ENCODE measurements at regions not wholly inside any gene's neighbourhood (a gene's known extent, or its start where the extent isn't known, plus 50 kb on each side); places are given as distances from the start of the nearest gene placed in this dataset.
"Not testable (repeated sequence)": the region's sequence is repeated elsewhere in the genome, so short reads cannot be mapped to it uniquely, and the experiment has no call there.

- Histone ChIP-seq H3K9me1 (replicated peaks; ENCODE audit: control insufficient read depth, extremely low read depth, insufficient read depth, low read length) (no peaks in the 10 kb centered on the region), H3K27ac (ENCODE audit: insufficient read depth, low read depth, low read length) (no peak overlapping the region), H3K9me3 (replicated peaks; ENCODE audit: control insufficient read depth, insufficient read depth, low read length) (no peaks in the 10 kb centered on the region), H3K9ac (replicated peaks; ENCODE audit: extremely low read depth, insufficient read depth, low read length) (no peak overlapping the region), H3K27me3 (ENCODE audit: control insufficient read depth in 2 of 2, insufficient read depth in 2 of 2, low read length in 2 of 2) (no peaks in the 10 kb centered on the region), H3K4me1 (ENCODE audit: control insufficient read depth, extremely low read depth, insufficient read depth, low read length) (no peaks in the 10 kb centered on the region), H3K4me2 (ENCODE audit: insufficient read depth, low read length) (no peak overlapping the region), H4K20me1 (replicated peaks; ENCODE audit: control insufficient read depth, extremely low read depth, insufficient read depth, low read length) (no peaks in the 10 kb centered on the region), H3K79me2 (ENCODE audit: control insufficient read depth, insufficient read depth, low read length) (no peaks in the 10 kb centered on the region), H2AFZ (ENCODE audit: low read depth, low read length) (no peak overlapping the region), H3K4me3 (replicated peaks in 1 of 3; ENCODE audit: insufficient read depth in 1 of 3, low read depth in 1 of 3, low read length in 3 of 3) (no peak overlapping the region), H3K36me3 (ENCODE audit: control insufficient read depth in 2 of 2, extremely low read depth in 1 of 2, insufficient read depth in 2 of 2, low read length in 2 of 2) (no peaks in the 10 kb centered on the region)
- no TSS peak for BruUV-seq (replicated peaks)
- ChIA-PET CTCF (no interaction called here), POLR2A (no interaction called here)
- no peak for TF ChIP-seq JUN (IDR thresholded peaks at IDR 0.05; ENCODE audit: borderline replicate concordance, insufficient read depth, insufficient read length, low read depth)
- no peak for TF ChIP-seq MAX (IDR thresholded peaks at IDR 0.05; ENCODE audit: insufficient read depth, insufficient read length)
- TF ChIP-seq MYC (IDR thresholded peaks at IDR 0.05; ENCODE audit: low read depth, low read length): no peak
- no peak for TF ChIP-seq POLR2A (IDR thresholded peaks at IDR 0.05; ENCODE audit: low read depth, low read length)
- TF ChIP-seq GATA2 (IDR thresholded peaks at IDR 0.05; ENCODE audit: insufficient read depth, insufficient read length, low read depth, low read length): no peak
- FAIRE-seq (no peak), DNase-seq (ENCODE audit: low read depth, low spot score) (no peak)
- intact Hi-C loops (cut with micrococcal nuclease) (no loop called here), dilution Hi-C loops (cut with MboI; ENCODE audit: extremely low pct_ligation_motif_present, low sequenced_read_pairs) (no loop called here)
Observed at GRCh38 chr21:27954543-27955165, 987.8 kb upstream of the ADAMTS5 start.

GRCh38 chr21:27953340-27954045, 986.6 kb upstream of the ADAMTS5 start:
- ChIA-PET CTCF (no interaction called here), POLR2A (no interaction called here)
- TF ChIP-seq EZH2 (IDR thresholded peaks at IDR 0.05; ENCODE audit: borderline replicate concordance, low read depth, low read length, severe bottlenecking): no peak
- TF ChIP-seq FOS (IDR thresholded peaks at IDR 0.05; ENCODE audit: borderline replicate concordance, insufficient read depth, low read length): no peak
- no peak for DNase-seq (ENCODE audit: low read depth, low spot score)
- Histone ChIP-seq H3K4me2 (ENCODE audit: insufficient read depth, low read length) (no peak overlapping the region), H3K9me1 (replicated peaks; ENCODE audit: control insufficient read depth, extremely low read depth, insufficient read depth, low read length) (no peaks in the 10 kb centered on the region), H3K27me3 (ENCODE audit: control insufficient read depth in 2 of 2, insufficient read depth in 2 of 2, low read length in 2 of 2) (no peaks in the 10 kb centered on the region), H3K9ac (replicated peaks; ENCODE audit: extremely low read depth, insufficient read depth, low read length) (no peak overlapping the region), H3K36me3 (ENCODE audit: control insufficient read depth in 2 of 2, extremely low read depth in 1 of 2, insufficient read depth in 2 of 2, low read length in 2 of 2) (no peaks in the 10 kb centered on the region), H3K4me1 (ENCODE audit: control insufficient read depth, extremely low read depth, insufficient read depth, low read length) (no peaks in the 10 kb centered on the region), H3K27ac (ENCODE audit: insufficient read depth, low read depth, low read length) (no peak overlapping the region), H3K79me2 (ENCODE audit: control insufficient read depth, insufficient read depth, low read length) (no peaks in the 10 kb centered on the region), H3K4me3 (replicated peaks in 1 of 3; ENCODE audit: insufficient read depth in 1 of 3, low read depth in 1 of 3, low read length in 3 of 3) (no peak overlapping the region), H4K20me1 (replicated peaks; ENCODE audit: control insufficient read depth, extremely low read depth, insufficient read depth, low read length) (no peaks in the 10 kb centered on the region), H2AFZ (ENCODE audit: low read depth, low read length) (no peak overlapping the region), H3K9me3 (replicated peaks; ENCODE audit: control insufficient read depth, insufficient read depth, low read length) (no peaks in the 10 kb centered on the region)
- dilution Hi-C loops (cut with MboI; ENCODE audit: extremely low pct_ligation_motif_present, low sequenced_read_pairs) (no loop called here), intact Hi-C loops (cut with micrococcal nuclease) (no loop called here)
- no peak for FAIRE-seq
- BruUV-seq (replicated peaks): no TSS peak

GRCh38 chr21:27949093-27949492, 982.2 kb upstream of the ADAMTS5 start:
- H3K9me3 ChIP-seq (replicated peaks; ENCODE audit: control insufficient read depth, insufficient read depth, low read length); H3K27me3 ChIP-seq (ENCODE audit: control insufficient read depth in 2 of 2, insufficient read depth in 2 of 2, low read length in 2 of 2); FAIRE-seq; H2AFZ ChIP-seq (ENCODE audit: low read depth, low read length); H3K4me3 ChIP-seq (replicated peaks in 1 of 3; ENCODE audit: insufficient read depth in 1 of 3, low read depth in 1 of 3, low read length in 3 of 3); H3K79me2 ChIP-seq (ENCODE audit: control insufficient read depth, insufficient read depth, low read length); POLR2A ChIA-PET; dilution Hi-C loops (cut with MboI; ENCODE audit: extremely low pct_ligation_motif_present, low sequenced_read_pairs); BruUV-seq (replicated peaks); H3K4me1 ChIP-seq (ENCODE audit: control insufficient read depth, extremely low read depth, insufficient read depth, low read length); H4K20me1 ChIP-seq (replicated peaks; ENCODE audit: control insufficient read depth, extremely low read depth, insufficient read depth, low read length); H3K27ac ChIP-seq (ENCODE audit: insufficient read depth, low read depth, low read length); intact Hi-C loops (cut with micrococcal nuclease); H3K9ac ChIP-seq (replicated peaks; ENCODE audit: extremely low read depth, insufficient read depth, low read length); H3K36me3 ChIP-seq (ENCODE audit: control insufficient read depth in 2 of 2, extremely low read depth in 1 of 2, insufficient read depth in 2 of 2, low read length in 2 of 2); DNase-seq (ENCODE audit: low read depth, low spot score); H3K9me1 ChIP-seq (replicated peaks; ENCODE audit: control insufficient read depth, extremely low read depth, insufficient read depth, low read length); CTCF ChIA-PET; H3K4me2 ChIP-seq (ENCODE audit: insufficient read depth, low read length): not testable (repeated sequence)
